ENCODE measurements at regions not wholly inside any gene's neighbourhood (a gene's known extent, or its start where the extent isn't known, plus 50 kb on each side); places are given as distances from the start of the nearest gene placed in this dataset.
"Not testable (repeated sequence)": the region's sequence is repeated elsewhere in the genome, so short reads cannot be mapped to it uniquely, and the experiment has no call there.

DNA sequence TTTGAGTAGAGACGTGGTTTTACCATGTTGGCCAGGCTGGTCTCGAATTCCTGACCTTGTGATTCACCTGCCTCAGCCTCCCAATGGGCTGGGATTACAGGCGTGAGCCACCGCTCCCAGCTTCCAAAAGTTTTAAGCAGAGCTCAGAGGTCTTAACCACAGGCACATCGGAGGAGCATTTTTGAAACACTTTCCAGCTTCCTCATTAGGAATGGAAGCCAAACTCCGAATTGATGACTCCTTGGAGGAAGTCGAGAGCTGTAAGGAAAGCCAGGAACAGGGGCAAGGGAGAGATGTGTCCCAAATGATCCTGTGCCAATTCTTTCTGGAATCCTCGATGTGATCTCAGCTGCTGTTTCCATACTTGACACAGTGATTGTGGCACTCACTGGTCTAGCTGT lies 56.2 kb upstream of the CCZ1B start:
- H3K4me3 Mint-ChIP-seq; intact Hi-C loops (cut with micrococcal nuclease); H3K36me3 Mint-ChIP-seq (ENCODE audit: low read depth); H3K9me3 Mint-ChIP-seq; DNase-seq; H3K4me1 Mint-ChIP-seq; ATAC-seq (ENCODE audit: low read depth); POLR2A ChIA-PET; H3K27ac Mint-ChIP-seq; CTCF ChIA-PET: not testable (repeated sequence)
- peaks cover 21% of the 10 kb centered on the region for H3K27me3 Mint-ChIP-seq

DNA sequence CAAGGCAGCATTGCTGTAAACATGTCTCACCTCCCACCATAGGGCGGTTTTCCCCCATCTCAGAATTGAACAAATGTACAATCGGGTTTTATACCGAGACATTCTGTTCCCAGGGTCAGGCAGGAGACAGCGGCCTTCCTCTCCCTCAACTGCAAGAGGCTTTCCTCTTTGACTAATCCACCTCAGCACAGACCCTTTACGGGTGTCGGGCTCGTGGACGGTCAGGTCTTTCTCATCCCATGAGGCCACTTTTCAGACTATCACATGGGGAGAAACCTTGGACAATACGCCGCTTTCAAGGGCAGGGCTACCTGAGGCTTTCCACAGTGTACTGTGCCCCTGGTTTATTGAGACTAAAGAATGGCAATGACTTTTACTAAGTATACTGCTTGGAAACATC lies 57.7 kb upstream of the CCZ1B start:
- H3K27me3 Mint-ChIP-seq = peaks cover 21% of the 10 kb centered on the region
- CTCF ChIA-PET; H3K36me3 Mint-ChIP-seq (ENCODE audit: low read depth); POLR2A ChIA-PET; intact Hi-C loops (cut with micrococcal nuclease); H3K9me3 Mint-ChIP-seq; ATAC-seq (ENCODE audit: low read depth); DNase-seq; H3K4me3 Mint-ChIP-seq; H3K4me1 Mint-ChIP-seq; H3K27ac Mint-ChIP-seq: not testable (repeated sequence)

DNA sequence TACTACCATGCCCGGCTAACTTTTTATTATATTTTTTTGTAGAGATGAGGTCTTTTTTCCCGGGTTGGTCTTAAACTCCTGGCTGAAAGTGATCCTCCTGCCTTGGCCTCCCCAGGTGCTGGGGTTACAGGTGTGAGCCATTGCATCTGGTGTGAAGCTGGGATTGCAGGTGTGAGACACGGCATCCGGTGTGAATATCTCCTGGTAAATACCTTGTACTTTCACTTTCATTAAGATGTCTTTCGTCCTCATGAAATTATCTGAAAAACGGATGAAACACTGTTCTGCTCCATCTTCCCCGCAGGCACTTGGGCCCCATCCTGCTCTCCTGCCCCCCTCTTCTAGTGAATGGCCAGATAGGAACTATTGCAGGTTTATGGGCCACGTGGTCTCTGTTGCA lies 60.1 kb upstream of the CCZ1B start:
- H3K4me1 Mint-ChIP-seq = no peaks in the 10 kb centered on the region
- CTCF ChIA-PET = no interaction called here

DNA sequence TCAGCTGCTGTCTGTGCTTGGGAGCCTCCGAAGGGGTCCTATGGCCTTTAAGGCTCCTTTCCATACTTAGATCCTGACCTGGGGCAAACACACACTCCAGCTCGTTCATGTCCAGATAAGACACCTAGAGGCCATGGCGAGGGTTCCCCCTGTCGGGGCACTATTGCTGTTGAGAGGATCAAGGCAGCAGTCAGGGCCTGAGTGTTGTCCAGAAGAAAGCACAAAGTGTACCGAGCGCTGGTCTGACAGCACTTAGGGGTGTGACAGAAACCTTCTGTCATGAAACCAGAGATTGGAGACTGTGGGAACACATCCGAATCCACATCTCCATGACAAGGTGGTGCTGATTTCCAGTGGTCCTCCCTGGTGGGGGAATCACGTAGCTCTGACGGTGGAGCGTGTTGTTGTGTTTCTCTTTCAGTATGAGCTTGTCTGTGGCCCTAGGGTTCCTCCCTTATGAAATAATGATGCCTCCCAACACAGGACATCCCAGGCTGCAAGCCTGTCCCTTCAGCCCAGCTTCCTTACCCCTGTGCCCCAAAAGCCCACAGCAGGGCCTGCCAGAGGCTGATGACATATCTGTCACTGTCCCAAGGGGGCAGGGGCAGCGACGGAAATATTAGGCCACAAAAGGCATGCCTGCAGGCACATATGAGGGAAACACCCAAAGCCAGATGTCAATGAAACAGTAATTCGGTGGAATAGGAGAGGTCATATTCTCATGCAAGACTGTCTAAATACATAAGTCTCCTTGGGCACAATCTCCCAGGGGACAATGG lies 62.4 kb upstream of the CCZ1B start:
- ATAC-seq (ENCODE audit: low read depth); intact Hi-C loops (cut with micrococcal nuclease); H3K27ac Mint-ChIP-seq; H3K9me3 Mint-ChIP-seq; H3K27me3 Mint-ChIP-seq; DNase-seq; H3K36me3 Mint-ChIP-seq (ENCODE audit: low read depth); POLR2A ChIA-PET; H3K4me1 Mint-ChIP-seq; H3K4me3 Mint-ChIP-seq; CTCF ChIA-PET: not testable (repeated sequence)

More for the DNA sequence above, 60.1 kb upstream of the CCZ1B start:
- ATAC-seq (ENCODE audit: low read depth) (no peak), DNase-seq (no peak)
- TF ChIP-seq, protein P1, sequence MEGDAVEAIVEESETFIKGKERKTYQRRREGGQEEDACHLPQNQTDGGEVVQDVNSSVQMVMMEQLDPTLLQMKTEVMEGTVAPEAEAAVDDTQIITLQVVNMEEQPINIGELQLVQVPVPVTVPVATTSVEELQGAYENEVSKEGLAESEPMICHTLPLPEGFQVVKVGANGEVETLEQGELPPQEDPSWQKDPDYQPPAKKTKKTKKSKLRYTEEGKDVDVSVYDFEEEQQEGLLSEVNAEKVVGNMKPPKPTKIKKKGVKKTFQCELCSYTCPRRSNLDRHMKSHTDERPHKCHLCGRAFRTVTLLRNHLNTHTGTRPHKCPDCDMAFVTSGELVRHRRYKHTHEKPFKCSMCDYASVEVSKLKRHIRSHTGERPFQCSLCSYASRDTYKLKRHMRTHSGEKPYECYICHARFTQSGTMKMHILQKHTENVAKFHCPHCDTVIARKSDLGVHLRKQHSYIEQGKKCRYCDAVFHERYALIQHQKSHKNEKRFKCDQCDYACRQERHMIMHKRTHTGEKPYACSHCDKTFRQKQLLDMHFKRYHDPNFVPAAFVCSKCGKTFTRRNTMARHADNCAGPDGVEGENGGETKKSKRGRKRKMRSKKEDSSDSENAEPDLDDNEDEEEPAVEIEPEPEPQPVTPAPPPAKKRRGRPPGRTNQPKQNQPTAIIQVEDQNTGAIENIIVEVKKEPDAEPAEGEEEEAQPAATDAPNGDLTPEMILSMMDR (IDR thresholded peaks at IDR 0.05) = no peak
- Mint-ChIP-seq H3K27ac (no peak overlapping the region), H3K9me3 (no peaks in the 10 kb centered on the region), H3K27me3 (peaks cover 14% of the 10 kb centered on the region), H3K36me3 (ENCODE audit: low read depth) (no peaks in the 10 kb centered on the region), H3K4me3 (no peak overlapping the region)
- POLR2A ChIA-PET = no interaction called here
- intact Hi-C loops (cut with micrococcal nuclease) = no loop called here

DNA sequence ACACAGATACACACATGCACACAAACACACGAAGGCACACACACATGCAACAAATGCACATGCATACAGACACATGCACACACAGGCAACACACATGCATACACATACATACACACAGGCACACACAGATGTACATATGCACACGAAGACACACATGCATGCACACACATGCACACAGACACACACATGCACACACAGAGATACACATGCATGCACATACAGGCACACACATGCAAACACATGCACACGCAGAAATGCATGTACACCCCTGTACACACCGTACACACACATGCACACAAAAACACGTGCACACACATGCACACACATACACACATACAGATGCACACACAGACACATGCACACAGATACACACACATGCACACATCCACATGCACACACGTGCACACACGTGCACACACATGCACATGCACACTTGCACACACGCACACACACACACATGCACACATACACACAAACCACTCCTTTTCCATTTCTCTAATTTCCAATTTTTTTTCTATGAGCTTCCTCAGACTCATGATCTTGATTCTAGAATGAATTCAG lies 63.3 kb upstream of the CCZ1B start:
- H3K9me3 Mint-ChIP-seq = no peaks in the 10 kb centered on the region
- intact Hi-C loops (cut with micrococcal nuclease) = no loop called here
- no peaks in the 10 kb centered on the region for H3K4me1 Mint-ChIP-seq
- H3K4me3 Mint-ChIP-seq = no peak overlapping the region
- peaks cover 3% of the 10 kb centered on the region for H3K27me3 Mint-ChIP-seq
- ChIA-PET CTCF (no interaction called here), POLR2A (no interaction called here)
- H3K36me3 Mint-ChIP-seq (ENCODE audit: low read depth) = no peaks in the 10 kb centered on the region
- TF ChIP-seq, protein P1 (IDR thresholded peaks at IDR 0.05) = no peak
- DNase-seq (no peak), ATAC-seq (ENCODE audit: low read depth) (no peak)
- H3K27ac Mint-ChIP-seq = no peak overlapping the region

DNA sequence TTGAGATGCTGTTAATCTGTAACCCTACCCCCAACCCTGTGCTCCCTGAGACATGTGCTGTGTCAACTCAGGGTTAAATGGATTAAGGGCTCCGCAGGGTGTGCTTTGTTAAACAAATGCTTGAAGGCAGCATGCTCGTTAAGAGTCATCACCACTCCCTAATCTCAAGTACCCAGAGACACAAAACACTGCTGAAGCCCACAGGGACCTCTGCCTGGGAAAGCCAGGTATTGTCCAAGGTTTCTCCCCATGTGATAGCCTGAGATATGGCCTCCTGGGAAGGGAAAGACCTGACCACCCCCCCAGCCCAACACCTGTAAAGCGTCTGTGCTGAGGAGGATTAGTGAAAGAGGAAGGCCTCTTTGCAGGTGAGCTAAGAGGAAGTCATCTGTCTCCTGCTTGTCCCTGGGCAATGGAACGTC lies 76.0 kb upstream of the CCZ1B start:
- H3K27ac Mint-ChIP-seq; H3K4me1 Mint-ChIP-seq; H3K36me3 Mint-ChIP-seq (ENCODE audit: low read depth); H3K4me3 Mint-ChIP-seq; CTCF ChIA-PET; DNase-seq; H3K27me3 Mint-ChIP-seq; ATAC-seq (ENCODE audit: low read depth); intact Hi-C loops (cut with micrococcal nuclease); POLR2A ChIA-PET; H3K9me3 Mint-ChIP-seq: not testable (repeated sequence)

DNA sequence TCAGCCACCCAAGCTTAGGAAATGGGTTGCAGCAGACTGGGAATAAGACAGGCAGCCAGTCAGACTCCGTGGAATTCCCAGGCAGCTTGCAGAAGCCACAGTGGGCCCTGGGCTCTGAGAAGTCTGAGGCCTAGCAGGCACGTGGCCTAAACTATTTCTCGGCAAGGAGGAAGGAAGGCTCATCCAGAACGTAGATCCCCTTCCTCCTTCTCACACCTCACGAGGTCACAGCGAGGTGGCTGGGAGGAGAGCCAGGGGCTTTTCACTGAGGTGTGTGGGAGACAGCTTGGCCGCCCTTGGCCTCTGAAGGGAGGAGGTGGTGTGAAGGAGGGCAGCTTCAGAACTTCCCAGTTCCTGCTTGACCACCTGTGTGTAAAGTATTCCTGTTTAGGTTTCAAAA lies 77.2 kb upstream of the CCZ1B start:
- H3K36me3 Mint-ChIP-seq (ENCODE audit: low read depth); H3K4me3 Mint-ChIP-seq; H3K9me3 Mint-ChIP-seq; H3K27ac Mint-ChIP-seq; H3K4me1 Mint-ChIP-seq; H3K27me3 Mint-ChIP-seq; POLR2A ChIA-PET; CTCF ChIA-PET; intact Hi-C loops (cut with micrococcal nuclease); ATAC-seq (ENCODE audit: low read depth); DNase-seq: not testable (repeated sequence)

DNA sequence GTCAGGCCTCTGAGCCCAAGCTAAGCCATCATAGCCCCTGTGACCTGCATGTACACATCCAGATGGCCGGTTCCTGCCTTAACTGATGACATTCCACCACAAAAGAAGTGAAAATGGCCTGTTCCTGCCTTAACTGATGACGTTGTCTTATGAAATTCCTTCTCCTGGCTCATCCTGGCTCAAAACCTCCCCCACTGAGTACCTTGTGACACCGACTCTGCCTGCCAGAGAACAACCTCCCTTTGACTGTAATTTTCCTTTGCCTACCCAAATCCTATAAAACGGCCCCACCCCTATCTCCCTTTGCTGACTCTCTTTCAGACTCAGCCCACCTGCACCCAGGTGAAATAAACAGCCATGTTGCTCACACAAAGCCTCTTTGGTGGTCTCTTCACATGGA lies 77.7 kb upstream of the CCZ1B start:
- POLR2A ChIA-PET; DNase-seq; H3K4me3 Mint-ChIP-seq; ATAC-seq (ENCODE audit: low read depth); intact Hi-C loops (cut with micrococcal nuclease); H3K36me3 Mint-ChIP-seq (ENCODE audit: low read depth); H3K4me1 Mint-ChIP-seq; H3K27ac Mint-ChIP-seq; CTCF ChIA-PET; H3K27me3 Mint-ChIP-seq; H3K9me3 Mint-ChIP-seq: not testable (repeated sequence)

Data from activated B cell treated with CpG ODN at 0.5 μM for 24 hours (primary cell).